ENCODE measurements at regions not wholly inside any gene's neighbourhood (a gene's known extent, or its start where the extent isn't known, plus 50 kb on each side); places are given as distances from the start of the nearest gene placed in this dataset.

DNA sequence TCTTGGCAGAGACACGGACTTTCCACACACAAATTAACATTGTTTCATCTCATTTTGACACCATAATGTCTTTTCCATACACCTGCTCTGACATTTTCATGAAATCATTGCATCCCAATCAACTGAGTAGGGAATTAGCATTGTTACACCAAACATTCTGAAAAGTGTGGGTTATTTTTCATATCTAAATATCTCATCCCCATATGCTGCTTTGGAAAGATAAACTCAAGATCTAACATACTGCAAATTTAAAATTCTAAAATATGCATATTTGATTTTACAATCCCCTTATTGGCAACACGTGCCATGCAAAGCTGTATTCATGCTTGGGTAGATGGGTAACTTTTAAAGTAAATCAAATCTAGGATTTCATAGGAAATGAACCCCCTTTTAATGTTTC is 242.9 kb downstream of the ZNF516 start:
- no peaks in the 10 kb centered on the region for H3K9me3 ChIP-seq (replicated peaks in 1 of 3)
- no peak for DNase-seq
- WGBS, 4 donors, result 62 to 70% (median 67%) methylated on average over 2 of the region's 2 CpGs
- intact Hi-C loops (cut with DNase I), result no loop called here
- no peak overlapping the region for H3K27ac ChIP-seq
- TF ChIP-seq, protein P1, sequence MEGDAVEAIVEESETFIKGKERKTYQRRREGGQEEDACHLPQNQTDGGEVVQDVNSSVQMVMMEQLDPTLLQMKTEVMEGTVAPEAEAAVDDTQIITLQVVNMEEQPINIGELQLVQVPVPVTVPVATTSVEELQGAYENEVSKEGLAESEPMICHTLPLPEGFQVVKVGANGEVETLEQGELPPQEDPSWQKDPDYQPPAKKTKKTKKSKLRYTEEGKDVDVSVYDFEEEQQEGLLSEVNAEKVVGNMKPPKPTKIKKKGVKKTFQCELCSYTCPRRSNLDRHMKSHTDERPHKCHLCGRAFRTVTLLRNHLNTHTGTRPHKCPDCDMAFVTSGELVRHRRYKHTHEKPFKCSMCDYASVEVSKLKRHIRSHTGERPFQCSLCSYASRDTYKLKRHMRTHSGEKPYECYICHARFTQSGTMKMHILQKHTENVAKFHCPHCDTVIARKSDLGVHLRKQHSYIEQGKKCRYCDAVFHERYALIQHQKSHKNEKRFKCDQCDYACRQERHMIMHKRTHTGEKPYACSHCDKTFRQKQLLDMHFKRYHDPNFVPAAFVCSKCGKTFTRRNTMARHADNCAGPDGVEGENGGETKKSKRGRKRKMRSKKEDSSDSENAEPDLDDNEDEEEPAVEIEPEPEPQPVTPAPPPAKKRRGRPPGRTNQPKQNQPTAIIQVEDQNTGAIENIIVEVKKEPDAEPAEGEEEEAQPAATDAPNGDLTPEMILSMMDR (IDR thresholded peaks at IDR 0.05), result no peak
- H3K4me3 ChIP-seq, result no peak overlapping the region
- no peaks in the 10 kb centered on the region for H3K27me3 ChIP-seq
- no peaks in the 10 kb centered on the region for H3K36me3 ChIP-seq (replicated peaks in 1 of 2)
- H3K4me1 ChIP-seq (replicated peaks in 1 of 2), result no peaks in the 10 kb centered on the region

DNA sequence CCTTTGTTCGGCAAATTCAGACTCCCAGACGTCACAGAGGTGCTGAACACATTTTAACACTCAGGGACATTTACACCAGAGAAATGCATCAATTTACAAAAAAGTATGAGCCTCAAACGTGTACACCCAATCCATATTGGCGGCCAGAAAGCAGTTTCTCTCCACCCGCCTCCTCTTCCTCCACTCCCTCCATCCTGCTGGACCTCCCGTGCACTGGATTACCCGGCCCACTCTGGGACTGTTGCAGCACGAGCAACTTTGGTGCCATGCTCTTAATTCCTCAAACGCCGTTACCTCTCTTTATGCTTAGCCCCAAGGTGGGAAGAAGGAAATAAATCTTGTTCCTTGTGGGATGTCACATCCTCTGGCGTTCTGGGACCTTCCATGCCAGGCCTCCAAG is 243.4 kb downstream of the ZNF516 start:
- Histone ChIP-seq H3K27ac (no peak overlapping the region), H3K4me3 (no peak overlapping the region), H3K27me3 (no peaks in the 10 kb centered on the region), H3K36me3 (replicated peaks in 1 of 2) (no peaks in the 10 kb centered on the region), H3K9me3 (replicated peaks in 1 of 3) (no peaks in the 10 kb centered on the region), H3K4me1 (replicated peaks in 1 of 2) (no peaks in the 10 kb centered on the region)
- no peak for DNase-seq
- 64 to 67% (median 67%) methylated on average over 11 of the region's 11 CpGs for WGBS, 4 donors
- intact Hi-C loops (cut with DNase I), result no loop called here
- no peak for TF ChIP-seq POLR2A (IDR thresholded peaks at IDR 0.05)
- TF ChIP-seq, protein P1 (IDR thresholded peaks at IDR 0.05), result no peak

DNA sequence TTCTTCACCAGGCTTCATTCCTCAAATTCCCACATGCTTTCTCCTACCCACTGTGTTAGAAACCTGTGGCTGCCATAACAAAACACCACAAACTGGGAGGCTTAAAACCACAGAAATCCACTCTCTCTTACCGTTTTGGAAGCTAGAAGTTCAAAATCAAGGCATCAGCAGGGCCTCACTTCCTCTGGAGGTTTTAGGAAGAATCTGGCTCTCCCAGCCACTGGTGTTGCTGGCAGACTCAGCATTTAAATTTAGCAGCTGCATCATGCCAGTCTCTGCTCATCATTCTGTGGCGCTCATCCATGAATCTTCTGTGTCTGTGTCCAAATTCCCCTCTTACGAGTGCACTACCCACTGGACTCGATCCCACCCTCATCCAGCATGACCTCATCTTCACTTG is 248.5 kb downstream of the ZNF516 start:
- intact Hi-C loops (cut with DNase I), result no loop called here
- Histone ChIP-seq H3K4me3 (no peak overlapping the region), H3K9me3 (replicated peaks in 1 of 3) (peaks cover 0 to 4% (median 0%) of the 10 kb centered on the region in 3 donors), H3K27me3 (no peaks in the 10 kb centered on the region), H3K27ac (no peak overlapping the region), H3K4me1 (replicated peaks in 1 of 2) (no peaks in the 10 kb centered on the region), H3K36me3 (replicated peaks in 1 of 2) (no peaks in the 10 kb centered on the region)
- no peak for DNase-seq
- WGBS, 4 donors, result 71 to 77% (median 74%) methylated on average over 4 of the region's 4 CpGs
- TF ChIP-seq, protein P1 (IDR thresholded peaks at IDR 0.05), result no peak
- no peak for TF ChIP-seq POLR2A (IDR thresholded peaks at IDR 0.05)

- 62 to 74% (median 65%) methylated on average over 12 of the region's 12 CpGs for WGBS, 4 donors
- no peaks in the 10 kb centered on the region for H3K27me3 ChIP-seq
- no peaks in the 10 kb centered on the region for H3K36me3 ChIP-seq (replicated peaks in 1 of 2)
- no peak overlapping the region for H3K4me3 ChIP-seq
- intact Hi-C loops (cut with DNase I), result no loop called here
- no peaks in the 10 kb centered on the region for H3K9me3 ChIP-seq (replicated peaks in 1 of 3)
- H3K27ac ChIP-seq, result no peak overlapping the region
- no peak for DNase-seq
- H3K4me1 ChIP-seq (replicated peaks in 1 of 2), result no peaks in the 10 kb centered on the region
- TF ChIP-seq, protein P1 (IDR thresholded peaks at IDR 0.05), result no peak
- no peak for TF ChIP-seq POLR2A (IDR thresholded peaks at IDR 0.05)
Measured at GRCh38 chr18:76234676-76235060, 260.4 kb downstream of the ZNF516 start.

All from adrenal gland (tissue), 9 donors.